Vagina (tissue), 2 donors: ENCODE measurements at regions not wholly inside any gene's neighbourhood (a gene's known extent, or its start where the extent isn't known, plus 50 kb on each side); places are given as distances from the start of the nearest gene placed in this dataset.

ENCODE experiments used
- DNase-seq, 2 donors: peaks; one replicate each; pipeline ENCODE4 v3.0.0-alpha.2; 2017; ENCODE audit errors: extremely low spot score in 2 of 2
- H3K27ac ChIP-seq: fragments of 200-600 bp; sonication (generic); one replicate; pipeline ENCODE4 v1.5.1; 2019
- H3K27me3 ChIP-seq: fragments of 200-600 bp; sonication (generic); one replicate; pipeline ENCODE4 v1.5.1; 2019
- H3K36me3 ChIP-seq, 2 donors: fragments of 200-600 bp; sonication (generic); one replicate each; pipeline ENCODE4 v1.5.1; 2017 to 2019
- H3K4me1 ChIP-seq: fragments of 200-600 bp; sonication (generic); one replicate; pipeline ENCODE4 v1.5.1; 2019
- H3K4me3 ChIP-seq, 2 donors: fragments of 200-600 bp; sonication (generic); 1 replicate in 1 of 2; 2 replicates in 1 of 2; pipeline ENCODE4 v1.5.1; 2016 to 2019
- H3K9me3 ChIP-seq: fragments of 200-600 bp; sonication (generic); one replicate; pipeline ENCODE4 v1.5.1; 2019
- POLR2A ChIP-seq, 2 donors: fragments of 450-650 bp; IDR thresholded peaks; one replicate each; pipeline ENCODE4 v1.6.1; 2017; ENCODE audit warnings: antibody characterized with exemption in 2 of 2, mild to moderate bottlenecking in 2 of 2, moderate library complexity in 2 of 2
- POLR2AphosphoS5 ChIP-seq, 2 donors: sonication (generic); formaldehyde crosslinking; IDR thresholded peaks; one replicate each; pipeline ENCODE4 v1.9.0; 2017; ENCODE audit warnings: antibody characterized with exemption in 2 of 2, mild to moderate bottlenecking in 2 of 2, low read depth in 1 of 2; ENCODE audit not compliant: insufficient read depth in 1 of 2
- intact Hi-C: fragments of 100-400 bp; cut with DNase I; formaldehyde crosslinking; loops from one replicate; pipeline ENCODE4 v1.15.1; 2023
- TF ChIP-seq, protein P1 (sequence below), 3 experiments: fragments of 450-650 bp in 2 of 3; fragments of 200-600 bp in 1 of 3; sonication (generic) in 1 of 3; IDR thresholded peaks; one replicate each; pipeline ENCODE4 v1.5.1; 2017 to 2019; ENCODE audit warnings: antibody characterized with exemption in 3 of 3, mild to moderate bottlenecking in 2 of 3, moderate library complexity in 2 of 3

DNA sequence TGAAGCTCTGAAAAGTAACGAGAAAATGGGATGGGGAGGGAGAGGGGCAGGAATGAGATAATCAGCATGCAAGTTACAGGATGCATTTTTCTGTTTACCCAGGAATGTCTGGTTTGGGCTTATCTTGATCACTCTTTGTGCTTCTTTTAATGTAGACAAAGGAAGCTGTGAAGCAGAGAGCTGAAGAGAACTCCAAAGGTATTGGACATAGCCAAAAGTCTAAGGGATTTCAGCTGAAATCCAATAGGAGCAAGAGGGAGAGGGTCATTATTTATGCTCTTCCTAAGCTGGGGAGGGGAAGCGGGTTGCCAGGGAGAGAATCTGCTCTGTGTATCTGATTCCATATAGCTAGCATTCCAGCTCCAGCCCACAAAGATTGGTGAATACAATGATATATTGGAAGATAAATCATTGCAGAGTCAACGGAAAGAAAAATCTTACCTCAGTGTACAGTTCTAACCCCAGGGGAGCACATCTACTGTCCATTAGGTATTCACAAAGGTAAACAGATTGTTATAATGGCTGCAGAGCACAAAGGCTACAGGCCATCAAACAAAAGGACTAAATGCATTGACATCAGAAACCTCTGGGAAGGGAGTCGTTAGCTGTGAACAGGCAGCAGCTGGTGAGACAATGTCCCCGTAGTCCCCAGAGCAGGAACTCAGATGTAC lies 61.0 kb upstream of the PELI2 start:
- intact Hi-C loops, result no loop called here
- Histone ChIP-seq H3K9me3 (no peaks in the 10 kb centered on the region), H3K4me1 (no peaks in the 10 kb centered on the region), H3K36me3 (no peaks in the 10 kb centered on the region), H3K4me3 (no peak overlapping the region), H3K27me3 (no peaks in the 10 kb centered on the region), H3K27ac (no peak overlapping the region)
- TF ChIP-seq POLR2A (IDR thresholded peaks at IDR 0.05) (no peak), POLR2AphosphoS5 (IDR thresholded peaks at IDR 0.05; ENCODE audit: insufficient read depth in 1 of 2, low read depth in 1 of 2) (no peak)
- TF ChIP-seq, protein P1, sequence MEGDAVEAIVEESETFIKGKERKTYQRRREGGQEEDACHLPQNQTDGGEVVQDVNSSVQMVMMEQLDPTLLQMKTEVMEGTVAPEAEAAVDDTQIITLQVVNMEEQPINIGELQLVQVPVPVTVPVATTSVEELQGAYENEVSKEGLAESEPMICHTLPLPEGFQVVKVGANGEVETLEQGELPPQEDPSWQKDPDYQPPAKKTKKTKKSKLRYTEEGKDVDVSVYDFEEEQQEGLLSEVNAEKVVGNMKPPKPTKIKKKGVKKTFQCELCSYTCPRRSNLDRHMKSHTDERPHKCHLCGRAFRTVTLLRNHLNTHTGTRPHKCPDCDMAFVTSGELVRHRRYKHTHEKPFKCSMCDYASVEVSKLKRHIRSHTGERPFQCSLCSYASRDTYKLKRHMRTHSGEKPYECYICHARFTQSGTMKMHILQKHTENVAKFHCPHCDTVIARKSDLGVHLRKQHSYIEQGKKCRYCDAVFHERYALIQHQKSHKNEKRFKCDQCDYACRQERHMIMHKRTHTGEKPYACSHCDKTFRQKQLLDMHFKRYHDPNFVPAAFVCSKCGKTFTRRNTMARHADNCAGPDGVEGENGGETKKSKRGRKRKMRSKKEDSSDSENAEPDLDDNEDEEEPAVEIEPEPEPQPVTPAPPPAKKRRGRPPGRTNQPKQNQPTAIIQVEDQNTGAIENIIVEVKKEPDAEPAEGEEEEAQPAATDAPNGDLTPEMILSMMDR (IDR thresholded peaks at IDR 0.05), result no peak
- DNase-seq, result no peak

GRCh38 chr14:56057767-56058166 lies 60.4 kb upstream of the PELI2 start:
- intact Hi-C loops, result no loop called here
- H3K9me3 ChIP-seq, result no peaks in the 10 kb centered on the region
- H3K27ac ChIP-seq, result no peak overlapping the region
- no peak for DNase-seq
- no peaks in the 10 kb centered on the region for H3K36me3 ChIP-seq
- H3K4me1 ChIP-seq, result no peaks in the 10 kb centered on the region
- no peak overlapping the region for H3K4me3 ChIP-seq
- H3K27me3 ChIP-seq, result no peaks in the 10 kb centered on the region
- no peak for TF ChIP-seq POLR2AphosphoS5 (IDR thresholded peaks at IDR 0.05; ENCODE audit: insufficient read depth in 1 of 2, low read depth in 1 of 2)
- TF ChIP-seq, protein P1 (IDR thresholded peaks at IDR 0.05), result no peak
- TF ChIP-seq POLR2A (IDR thresholded peaks at IDR 0.05), result no peak

GRCh38 chr14:56059054-56059453 lies 59.2 kb upstream of the PELI2 start:
- H3K27ac ChIP-seq, result no peak overlapping the region
- H3K9me3 ChIP-seq, result no peaks in the 10 kb centered on the region
- no peaks in the 10 kb centered on the region for H3K36me3 ChIP-seq
- no peaks in the 10 kb centered on the region for H3K27me3 ChIP-seq
- no peaks in the 10 kb centered on the region for H3K4me1 ChIP-seq
- no peak for DNase-seq
- intact Hi-C loops, result no loop called here
- TF ChIP-seq POLR2AphosphoS5 (IDR thresholded peaks at IDR 0.05; ENCODE audit: insufficient read depth in 1 of 2, low read depth in 1 of 2) (no peak), POLR2A (IDR thresholded peaks at IDR 0.05) (no peak)
- TF ChIP-seq, protein P1 (IDR thresholded peaks at IDR 0.05), result no peak
- no peak overlapping the region for H3K4me3 ChIP-seq

DNA sequence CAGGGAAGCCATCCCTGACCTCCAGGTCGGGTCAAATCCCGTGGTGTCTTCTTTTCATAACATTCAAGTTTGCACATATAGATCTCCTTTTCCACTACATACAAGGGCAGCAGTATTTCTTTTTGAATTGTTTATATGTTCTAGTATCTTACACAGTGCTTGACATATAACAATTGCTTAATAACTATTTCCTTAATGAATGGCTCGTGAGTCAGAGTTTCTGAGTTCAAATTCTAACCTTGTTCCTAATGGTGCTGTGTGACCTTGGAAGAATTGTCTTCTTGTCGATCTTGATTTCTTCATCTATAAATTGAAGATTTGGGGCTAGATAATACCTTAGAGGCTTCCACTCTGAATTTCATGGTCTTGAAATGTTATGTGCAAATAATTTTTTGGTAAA lies 57.2 kb upstream of the PELI2 start:
- no peaks in the 10 kb centered on the region for H3K36me3 ChIP-seq
- no peaks in the 10 kb centered on the region for H3K27me3 ChIP-seq
- no peaks in the 10 kb centered on the region for H3K4me1 ChIP-seq
- no peaks in the 10 kb centered on the region for H3K9me3 ChIP-seq
- no peak overlapping the region for H3K4me3 ChIP-seq
- no peak overlapping the region for H3K27ac ChIP-seq
- DNase-seq, result no peak
- TF ChIP-seq POLR2A (IDR thresholded peaks at IDR 0.05) (no peak), POLR2AphosphoS5 (IDR thresholded peaks at IDR 0.05; ENCODE audit: insufficient read depth in 1 of 2, low read depth in 1 of 2) (no peak)
- TF ChIP-seq, protein P1 (IDR thresholded peaks at IDR 0.05), result no peak
- intact Hi-C loops, result no loop called here

DNA sequence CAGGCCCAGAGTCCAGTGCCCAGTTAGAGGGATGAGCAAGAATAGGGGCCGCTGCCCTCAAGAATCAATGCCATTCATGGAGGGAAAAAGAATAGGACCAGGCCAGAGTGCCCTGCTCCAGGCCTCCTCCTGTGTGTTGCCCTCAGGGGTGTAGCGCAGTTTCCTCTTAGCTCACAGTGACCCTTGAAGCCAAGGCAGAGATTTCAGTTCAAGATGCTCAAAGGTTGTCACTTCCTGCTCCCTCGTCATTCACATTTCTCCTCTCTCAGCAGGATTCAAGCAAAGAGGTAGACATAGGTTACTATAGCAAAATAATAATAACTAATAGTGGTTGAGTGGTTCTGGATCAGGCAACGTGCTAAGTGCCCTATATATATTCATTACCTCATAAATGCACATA lies 55.1 kb upstream of the PELI2 start:
- no peaks in the 10 kb centered on the region for H3K4me1 ChIP-seq
- no peaks in the 10 kb centered on the region for H3K9me3 ChIP-seq
- TF ChIP-seq, protein P1 (IDR thresholded peaks at IDR 0.05), result no peak
- no peak for TF ChIP-seq POLR2AphosphoS5 (IDR thresholded peaks at IDR 0.05; ENCODE audit: insufficient read depth in 1 of 2, low read depth in 1 of 2)
- no peak for TF ChIP-seq POLR2A (IDR thresholded peaks at IDR 0.05)
- no peak overlapping the region for H3K27ac ChIP-seq
- no peak overlapping the region for H3K4me3 ChIP-seq
- intact Hi-C loops, result no loop called here
- no peak for DNase-seq
- H3K36me3 ChIP-seq, result no peaks in the 10 kb centered on the region
- H3K27me3 ChIP-seq, result no peaks in the 10 kb centered on the region
